Heart left ventricle (tissue), 16 donors: ENCODE measurements at regions not wholly inside any gene's neighbourhood (a gene's known extent, or its start where the extent isn't known, plus 50 kb on each side); places are given as distances from the start of the nearest gene placed in this dataset.

Source experiments
- ATAC-seq, 4 donors: fragments of 200-7000 bp; cut with Tn5 transposase; one replicate each; pipeline ENCODE4 v1.9.1; 2020 to 2022; ENCODE audit warnings: moderate library complexity in 4 of 4, mild to moderate bottlenecking in 3 of 4, moderate number of reproducible peaks in 1 of 4
- DNase-seq, 5 donors: peaks; one replicate each; pipeline ENCODE4 v3.0.0-alpha.2; 2020
- H3K27ac ChIP-seq, 12 donors: fragments of 200-600 bp; sonication (generic) in 4 of 12; one replicate each; pipeline versions ENCODE4 v1.5.0 to v1.8.0; 2016 to 2022; ENCODE audit warnings: mild to moderate bottlenecking in 2 of 12
- H3K27me3 ChIP-seq, 9 donors: fragments of 200-600 bp; sonication (generic) in 2 of 9; one replicate each; pipeline versions ENCODE4 v1.5.1 to v1.8.0; 2016 to 2022; ENCODE audit warnings: mild to moderate bottlenecking in 3 of 9
- H3K36me3 ChIP-seq, 9 donors: fragments of 200-600 bp; sonication (generic) in 2 of 9; one replicate each; pipeline versions ENCODE4 v1.5.0 to v1.8.0; 2018 to 2022; ENCODE audit warnings: mild to moderate bottlenecking in 2 of 9
- H3K4me1 ChIP-seq, 12 donors: fragments of 200-600 bp; sonication (generic) in 4 of 12; one replicate each; pipeline versions ENCODE4 v1.5.0 to v1.8.0; 2016 to 2022; ENCODE audit warnings: mild to moderate bottlenecking in 3 of 12
- H3K4me3 ChIP-seq, 12 donors: fragments of 200-600 bp; sonication (generic) in 4 of 12; one replicate each; pipeline versions ENCODE4 v1.5.0 to v1.8.0; 2017 to 2022; ENCODE audit warnings: mild to moderate bottlenecking in 9 of 12, moderate library complexity in 4 of 12
- H3K9me3 ChIP-seq, 12 donors: fragments of 200-600 bp; sonication (generic) in 4 of 12; one replicate each; pipeline versions ENCODE4 v1.5.0 to v1.8.0; 2016 to 2022; ENCODE audit warnings: mild to moderate bottlenecking in 1 of 12
- POLR2A ChIP-seq, 2 donors: fragments of 450-650 bp; IDR thresholded peaks; one replicate each; pipeline ENCODE4 v1.6.1; 2017; ENCODE audit warnings: antibody characterized with exemption in 2 of 2, mild to moderate bottlenecking in 2 of 2, moderate library complexity in 2 of 2
- WGBS, 4 donors: extraction: QIAGEN DNeasy Blood & Tissue Kit in 2 of 4; methylation state at CpG; one replicate each; pipeline versions ENCODE4 v1.1.5 to v1.1.7; 2013 to 2018; 5-methylcytosine and 5-hydroxymethylcytosine counted together
- intact Hi-C, 10 donors: fragments of 100-400 bp; cut with DNase I; formaldehyde crosslinking; loops; one replicate each; pipeline versions ENCODE4 v1.11.1 to v1.14.2; 2022
- TF ChIP-seq, protein P1 (sequence below), 12 donors: fragments of 200-600 bp; sonication (generic) in 4 of 12; IDR thresholded peaks; one replicate each; pipeline versions ENCODE4 v1.5.0 to v1.8.0; 2018 to 2022; ENCODE audit warnings: antibody characterized with exemption in 12 of 12, mild to moderate bottlenecking in 5 of 12
- donor health status: ischemic (EF 13 %, LVEDD 7.1; RV severe dilation, severe dysfunction).
- donor health status: healthy with polysubstance abuse.
- donor health status: DM: no; HTN: yes; CAD: no.
- donor health status: DM: no; HTN: no; CAD: no.
- donor health status: ischemic (EF 25% LVEDD 6.9; RV normal size, moderate dysfunction).
- donor health status: ischemic (EF 25% LVEDD 5.7; RV mildly dilated, moderate dysfunction).
- donor health status: healthy.
- donor health status: DM: yes; HTN: yes; CAD: no.
- donor health status: ischemic (EF 35%, LVEDD 5.7; RV mildly dilated, moderate dysfunction).
- donor health status: nonischemic (EF 11% LVEDD 7.7; RV severe dilation, severe dysfunction).
- donor health status: DM: yes; HTN: yes; CAD: no.
- donor health status: PGD.
- donor health status: ischemic (EF 29% LVEDD 5.4; RV normal size, mild dysfunction).
- donor health status: nonischemic (EF 23%, LVEDD 6.1; RV moderate dilation, normal function).

DNA sequence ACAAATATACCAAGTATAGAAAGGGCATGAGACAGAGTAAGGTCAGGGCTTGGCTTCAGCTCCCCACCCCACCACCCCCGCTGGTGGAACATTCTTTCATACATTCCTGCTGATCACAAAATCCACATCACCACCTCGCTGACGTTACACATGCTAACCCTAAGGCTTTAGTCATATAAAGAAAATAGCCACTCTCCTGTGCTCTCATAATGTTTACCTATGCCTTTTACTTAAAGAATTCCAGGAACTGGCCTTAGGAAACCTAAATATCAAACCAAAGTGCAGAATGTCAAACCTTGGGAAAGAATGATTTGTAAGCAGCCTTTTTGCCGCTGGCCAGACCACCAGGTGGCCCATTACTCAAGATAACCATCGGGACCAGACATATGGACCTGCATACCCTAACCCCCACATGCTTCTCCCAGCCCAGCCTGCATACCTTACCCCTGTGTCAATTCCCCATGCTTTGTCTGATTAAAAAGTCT lies 136.3 kb upstream of the SLC39A10 start:
- intact Hi-C loops, result no loop called here
- Histone ChIP-seq H3K36me3 (no peaks in the 10 kb centered on the region), H3K4me1 (no peaks in the 10 kb centered on the region), H3K4me3 (no peak overlapping the region), H3K27ac (no peak overlapping the region), H3K27me3 (no peaks in the 10 kb centered on the region), H3K9me3 (no peaks in the 10 kb centered on the region)
- DNase-seq (no peak), ATAC-seq (no peak)
- 44 to 60% (median 51%) methylated on average over 5 of the region's 5 CpGs for WGBS, 4 donors
- no peak for TF ChIP-seq POLR2A (IDR thresholded peaks at IDR 0.05)
- TF ChIP-seq, protein P1, sequence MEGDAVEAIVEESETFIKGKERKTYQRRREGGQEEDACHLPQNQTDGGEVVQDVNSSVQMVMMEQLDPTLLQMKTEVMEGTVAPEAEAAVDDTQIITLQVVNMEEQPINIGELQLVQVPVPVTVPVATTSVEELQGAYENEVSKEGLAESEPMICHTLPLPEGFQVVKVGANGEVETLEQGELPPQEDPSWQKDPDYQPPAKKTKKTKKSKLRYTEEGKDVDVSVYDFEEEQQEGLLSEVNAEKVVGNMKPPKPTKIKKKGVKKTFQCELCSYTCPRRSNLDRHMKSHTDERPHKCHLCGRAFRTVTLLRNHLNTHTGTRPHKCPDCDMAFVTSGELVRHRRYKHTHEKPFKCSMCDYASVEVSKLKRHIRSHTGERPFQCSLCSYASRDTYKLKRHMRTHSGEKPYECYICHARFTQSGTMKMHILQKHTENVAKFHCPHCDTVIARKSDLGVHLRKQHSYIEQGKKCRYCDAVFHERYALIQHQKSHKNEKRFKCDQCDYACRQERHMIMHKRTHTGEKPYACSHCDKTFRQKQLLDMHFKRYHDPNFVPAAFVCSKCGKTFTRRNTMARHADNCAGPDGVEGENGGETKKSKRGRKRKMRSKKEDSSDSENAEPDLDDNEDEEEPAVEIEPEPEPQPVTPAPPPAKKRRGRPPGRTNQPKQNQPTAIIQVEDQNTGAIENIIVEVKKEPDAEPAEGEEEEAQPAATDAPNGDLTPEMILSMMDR (IDR thresholded peaks at IDR 0.05), result no peak

DNA sequence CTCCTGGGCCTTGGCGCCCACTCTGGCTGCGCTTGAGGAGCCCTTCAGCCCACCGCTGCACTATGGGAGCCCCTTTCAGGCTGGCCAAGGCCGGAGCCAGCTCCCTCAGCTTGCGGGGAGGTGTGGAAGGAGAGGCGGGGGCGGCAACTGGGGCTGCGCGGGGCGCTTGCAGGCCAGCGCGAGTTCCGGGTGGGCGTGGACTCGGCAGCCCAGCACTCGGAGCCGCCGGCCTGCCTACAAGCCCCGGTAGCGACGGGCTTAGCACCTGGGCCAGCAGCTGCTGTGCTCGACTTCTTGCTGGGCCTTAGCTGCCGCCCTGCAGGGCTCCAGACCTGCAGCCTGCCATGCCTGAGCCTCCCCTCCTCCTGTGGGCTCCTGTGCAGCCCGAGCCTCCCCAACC lies 141.5 kb upstream of the SLC39A10 start:
- 95 to 100% (median 97%) methylated on average over 9 to 24 of the region's 24 CpGs for WGBS, 4 donors
- TF ChIP-seq, protein P1 (IDR thresholded peaks at IDR 0.05), result no peak
- TF ChIP-seq POLR2A (IDR thresholded peaks at IDR 0.05), result no peak
- Histone ChIP-seq H3K4me3 (no peak overlapping the region), H3K36me3 (no peaks in the 10 kb centered on the region), H3K27ac (no peak overlapping the region), H3K9me3 (no peaks in the 10 kb centered on the region), H3K27me3 (no peaks in the 10 kb centered on the region), H3K4me1 (no peaks in the 10 kb centered on the region)
- ATAC-seq, result no peak
- DNase-seq, result no peak
- intact Hi-C loops, result no loop called here

DNA sequence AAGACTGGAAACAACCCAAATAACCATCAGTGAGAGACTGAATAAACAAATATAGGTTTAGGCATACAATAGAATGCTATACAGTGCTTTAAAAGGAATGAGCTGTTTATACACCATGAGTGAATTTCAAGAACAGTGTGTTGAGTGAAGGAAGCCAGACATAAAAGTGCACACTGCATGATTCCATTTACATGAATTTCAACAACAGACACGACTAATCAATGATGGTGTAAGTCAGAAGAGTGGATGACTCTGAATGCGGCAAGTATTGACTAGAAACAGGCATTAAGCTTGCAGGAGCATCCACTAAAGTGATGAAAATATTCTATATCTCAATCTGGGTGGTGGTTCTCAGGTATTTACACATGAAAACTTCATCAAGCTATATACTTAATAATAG lies 142.7 kb upstream of the SLC39A10 start:
- no peak for ATAC-seq
- no peak overlapping the region for H3K27ac ChIP-seq
- no peak overlapping the region for H3K4me3 ChIP-seq
- TF ChIP-seq, protein P1 (IDR thresholded peaks at IDR 0.05), result no peak
- TF ChIP-seq POLR2A (IDR thresholded peaks at IDR 0.05), result no peak
- no peaks in the 10 kb centered on the region for H3K9me3 ChIP-seq
- intact Hi-C loops, result no loop called here
- WGBS, 4 donors, result 44 to 72% (median 63%) methylated on average over 2 of the region's 2 CpGs
- no peaks in the 10 kb centered on the region for H3K27me3 ChIP-seq
- H3K36me3 ChIP-seq, result no peaks in the 10 kb centered on the region
- no peaks in the 10 kb centered on the region for H3K4me1 ChIP-seq
- no peak for DNase-seq

DNA sequence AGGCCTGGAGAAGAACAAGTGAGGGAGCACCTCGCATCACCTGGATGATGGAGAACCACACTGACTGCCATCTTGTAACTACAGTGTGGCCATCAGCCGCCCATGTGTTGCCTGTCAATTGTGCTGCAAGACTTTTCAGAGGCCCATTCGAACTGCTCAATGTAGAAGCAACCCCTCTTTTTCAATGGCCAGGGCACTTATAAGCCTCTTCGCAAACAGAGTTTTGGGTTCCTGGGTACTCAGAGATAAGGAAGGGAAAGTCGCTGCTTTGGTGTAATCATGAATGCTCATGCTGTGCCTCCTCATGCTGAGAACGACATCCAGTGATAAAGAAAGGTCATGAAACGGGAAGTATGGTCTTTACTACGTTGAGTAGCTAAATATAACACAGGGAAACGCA lies 143.9 kb upstream of the SLC39A10 start:
- no peak overlapping the region for H3K4me3 ChIP-seq
- 38 to 43% (median 40%) methylated on average over 9 of the region's 9 CpGs for WGBS, 4 donors
- H3K4me1 ChIP-seq, result no peaks in the 10 kb centered on the region
- DNase-seq (no peak), ATAC-seq (peak in 2 of 4 donors; percentile 73 to 75)
- H3K36me3 ChIP-seq, result no peaks in the 10 kb centered on the region
- no peaks in the 10 kb centered on the region for H3K9me3 ChIP-seq
- TF ChIP-seq, protein P1 (IDR thresholded peaks at IDR 0.05), result no peak
- no peak for TF ChIP-seq POLR2A (IDR thresholded peaks at IDR 0.05)
- intact Hi-C loops, result no loop called here
- no peak overlapping the region for H3K27ac ChIP-seq
- no peaks in the 10 kb centered on the region for H3K27me3 ChIP-seq
